ENCODE measurements at regions not wholly inside any gene's neighbourhood (a gene's known extent, or its start where the extent isn't known, plus 50 kb on each side); places are given as distances from the start of the nearest gene placed in this dataset.

DNA sequence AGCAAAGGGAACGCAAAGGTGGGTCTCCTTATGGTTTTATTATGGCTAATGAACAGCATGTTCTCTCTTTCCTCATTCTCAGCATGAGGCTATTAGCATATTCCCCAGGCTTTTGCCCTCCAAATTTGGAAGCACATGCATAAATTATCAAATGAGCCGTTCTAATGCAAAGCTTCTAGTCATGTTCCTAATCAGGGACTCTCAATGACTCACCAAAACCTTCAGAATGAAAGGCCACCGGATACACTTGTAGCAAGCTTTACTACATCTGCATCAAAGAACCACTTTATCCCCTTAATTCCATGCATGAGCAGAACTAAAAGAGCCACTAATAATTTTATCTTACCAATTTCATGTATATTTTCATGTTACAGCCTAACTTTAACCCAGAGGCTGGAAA lies 310.5 kb downstream of the LRATD1 start (continued):
- TF ChIP-seq, protein P1, sequence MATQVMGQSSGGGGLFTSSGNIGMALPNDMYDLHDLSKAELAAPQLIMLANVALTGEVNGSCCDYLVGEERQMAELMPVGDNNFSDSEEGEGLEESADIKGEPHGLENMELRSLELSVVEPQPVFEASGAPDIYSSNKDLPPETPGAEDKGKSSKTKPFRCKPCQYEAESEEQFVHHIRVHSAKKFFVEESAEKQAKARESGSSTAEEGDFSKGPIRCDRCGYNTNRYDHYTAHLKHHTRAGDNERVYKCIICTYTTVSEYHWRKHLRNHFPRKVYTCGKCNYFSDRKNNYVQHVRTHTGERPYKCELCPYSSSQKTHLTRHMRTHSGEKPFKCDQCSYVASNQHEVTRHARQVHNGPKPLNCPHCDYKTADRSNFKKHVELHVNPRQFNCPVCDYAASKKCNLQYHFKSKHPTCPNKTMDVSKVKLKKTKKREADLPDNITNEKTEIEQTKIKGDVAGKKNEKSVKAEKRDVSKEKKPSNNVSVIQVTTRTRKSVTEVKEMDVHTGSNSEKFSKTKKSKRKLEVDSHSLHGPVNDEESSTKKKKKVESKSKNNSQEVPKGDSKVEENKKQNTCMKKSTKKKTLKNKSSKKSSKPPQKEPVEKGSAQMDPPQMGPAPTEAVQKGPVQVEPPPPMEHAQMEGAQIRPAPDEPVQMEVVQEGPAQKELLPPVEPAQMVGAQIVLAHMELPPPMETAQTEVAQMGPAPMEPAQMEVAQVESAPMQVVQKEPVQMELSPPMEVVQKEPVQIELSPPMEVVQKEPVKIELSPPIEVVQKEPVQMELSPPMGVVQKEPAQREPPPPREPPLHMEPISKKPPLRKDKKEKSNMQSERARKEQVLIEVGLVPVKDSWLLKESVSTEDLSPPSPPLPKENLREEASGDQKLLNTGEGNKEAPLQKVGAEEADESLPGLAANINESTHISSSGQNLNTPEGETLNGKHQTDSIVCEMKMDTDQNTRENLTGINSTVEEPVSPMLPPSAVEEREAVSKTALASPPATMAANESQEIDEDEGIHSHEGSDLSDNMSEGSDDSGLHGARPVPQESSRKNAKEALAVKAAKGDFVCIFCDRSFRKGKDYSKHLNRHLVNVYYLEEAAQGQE (IDR thresholded peaks at IDR 0.05; ENCODE audit: low read depth) = no peak
- no peak for TF ChIP-seq EZH2 (IDR thresholded peaks at IDR 0.05)
- TF ChIP-seq ZFX (IDR thresholded peaks at IDR 0.05) = no peak
- no peak for TF ChIP-seq YY1 (IDR thresholded peaks at IDR 0.05; ENCODE audit: extremely low read depth, insufficient replicate concordance, low read depth, low read length)
- TF ChIP-seq POLR2AphosphoS5 (IDR thresholded peaks at IDR 0.05; ENCODE audit: low read depth, low read length) = no peak
- TF ChIP-seq FOSL1 (IDR thresholded peaks at IDR 0.05; ENCODE audit: low read depth) = no peak
- TF ChIP-seq EGR1 (IDR thresholded peaks at IDR 0.05; ENCODE audit: low read depth) = no peak
- no peak for TF ChIP-seq ZNF274 (IDR thresholded peaks at IDR 0.05; ENCODE audit: low read depth, low read length)

DNA sequence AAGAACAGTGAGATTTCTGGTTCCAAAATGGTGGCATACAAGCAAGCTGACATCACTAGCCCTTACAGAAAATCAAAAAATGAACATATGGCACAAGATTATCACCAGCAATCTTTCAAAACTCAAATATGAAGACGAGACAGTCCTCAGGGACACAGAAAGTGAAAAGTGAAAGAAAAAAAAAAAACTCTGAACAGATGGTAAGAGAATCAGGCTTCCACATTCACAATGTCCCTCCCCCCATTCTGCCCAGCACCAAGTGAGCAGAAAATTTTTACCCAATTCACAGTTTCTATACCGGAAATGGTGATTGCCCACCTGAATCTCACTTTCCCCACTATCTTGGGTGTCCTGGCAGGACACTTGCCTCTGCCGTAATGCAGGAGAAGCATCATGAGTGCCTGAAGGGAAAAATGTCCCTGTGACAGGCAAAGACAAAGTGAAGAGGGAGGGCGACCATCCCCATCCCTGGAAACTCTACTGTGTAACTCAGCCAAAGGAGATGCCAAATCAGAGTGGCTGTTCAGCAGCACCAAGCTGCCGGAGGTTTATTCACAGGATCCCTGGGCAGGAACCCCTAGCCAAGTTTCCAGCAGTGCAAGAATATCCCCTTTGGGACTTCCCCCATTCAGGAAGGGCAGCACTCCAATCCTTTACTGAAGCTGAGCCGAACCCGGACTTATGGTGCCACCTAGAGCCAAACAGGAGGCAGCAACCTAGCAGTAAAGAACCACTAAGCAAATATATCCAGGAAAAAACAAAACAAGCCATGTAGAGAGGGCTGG lies 312.2 kb downstream of the LRATD1 start:
- no peak overlapping the region for H3K27ac ChIP-seq (ENCODE audit: low read depth, low read length)
- BruUV-seq (replicated peaks) = no TSS peak
- no peak overlapping the region for H3K4me2 ChIP-seq (ENCODE audit: low read length)
- H3K4me3 ChIP-seq (replicated peaks in 1 of 2; ENCODE audit: low read depth in 1 of 2, low read length in 2 of 2) = no peak overlapping the region
- no peak overlapping the region for H2AFZ ChIP-seq (ENCODE audit: low read depth, low read length, poor library complexity, severe bottlenecking)
- H3K4me1 ChIP-seq (ENCODE audit: control insufficient read depth in 1 of 2, insufficient read depth in 2 of 2, low read length in 2 of 2) = no peaks in the 10 kb centered on the region
- no peaks in the 10 kb centered on the region for H3K9me2 ChIP-seq (ENCODE audit: insufficient read depth)
- ATAC-seq = peak; percentile 91
- no peaks in the 10 kb centered on the region for H4K20me1 ChIP-seq (ENCODE audit: insufficient read depth)
- H3K36me3 ChIP-seq (ENCODE audit: control insufficient read depth in 1 of 2, insufficient read depth in 2 of 2, low read length in 2 of 2) = no peaks in the 10 kb centered on the region
- no peaks in the 10 kb centered on the region for H3K27me3 ChIP-seq (ENCODE audit: insufficient read depth, low read length)
- intact Hi-C loops (cut with micrococcal nuclease) = loop anchor here (2.0 to 10.0 kb wide), 2 partner anchors 1750 to 1898 kb away; no protein-coding TSS in a partner anchor
- TF ChIP-seq EZH2phosphoT487 (IDR thresholded peaks at IDR 0.05; ENCODE audit: borderline replicate concordance) = no peak
- peak; percentile 65 for TF ChIP-seq RAD21 (IDR thresholded peaks at IDR 0.05; ENCODE audit: low read depth)
- TF ChIP-seq SP1 (IDR thresholded peaks at IDR 0.05; ENCODE audit: low read depth) = no peak
- TF ChIP-seq FOSL1 (IDR thresholded peaks at IDR 0.05; ENCODE audit: low read depth) = no peak
- TF ChIP-seq JUND (IDR thresholded peaks at IDR 0.05) = no peak
- TF ChIP-seq, protein P2, sequence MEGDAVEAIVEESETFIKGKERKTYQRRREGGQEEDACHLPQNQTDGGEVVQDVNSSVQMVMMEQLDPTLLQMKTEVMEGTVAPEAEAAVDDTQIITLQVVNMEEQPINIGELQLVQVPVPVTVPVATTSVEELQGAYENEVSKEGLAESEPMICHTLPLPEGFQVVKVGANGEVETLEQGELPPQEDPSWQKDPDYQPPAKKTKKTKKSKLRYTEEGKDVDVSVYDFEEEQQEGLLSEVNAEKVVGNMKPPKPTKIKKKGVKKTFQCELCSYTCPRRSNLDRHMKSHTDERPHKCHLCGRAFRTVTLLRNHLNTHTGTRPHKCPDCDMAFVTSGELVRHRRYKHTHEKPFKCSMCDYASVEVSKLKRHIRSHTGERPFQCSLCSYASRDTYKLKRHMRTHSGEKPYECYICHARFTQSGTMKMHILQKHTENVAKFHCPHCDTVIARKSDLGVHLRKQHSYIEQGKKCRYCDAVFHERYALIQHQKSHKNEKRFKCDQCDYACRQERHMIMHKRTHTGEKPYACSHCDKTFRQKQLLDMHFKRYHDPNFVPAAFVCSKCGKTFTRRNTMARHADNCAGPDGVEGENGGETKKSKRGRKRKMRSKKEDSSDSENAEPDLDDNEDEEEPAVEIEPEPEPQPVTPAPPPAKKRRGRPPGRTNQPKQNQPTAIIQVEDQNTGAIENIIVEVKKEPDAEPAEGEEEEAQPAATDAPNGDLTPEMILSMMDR (IDR thresholded peaks at IDR 0.05 in 2 of 3, conservative IDR thresholded peaks at IDR 0.05 in 1 of 3; ENCODE audit: borderline replicate concordance in 1 of 3, insufficient read depth in 1 of 3, low read depth in 2 of 3, low read length in 2 of 3) = peak; percentile 40 to 65 (median 58); a peak in 5 of 6 replicates
- TF ChIP-seq POLR2A (IDR thresholded peaks at IDR 0.05; ENCODE audit: borderline replicate concordance, extremely low read depth, insufficient read depth, insufficient read length) = no peak
- no peak for TF ChIP-seq YY1 (IDR thresholded peaks at IDR 0.05; ENCODE audit: extremely low read depth, insufficient replicate concordance, low read depth, low read length)
- ChIA-PET RAD21 (ENCODE audit: low non-redundant PET in 1 of 2, low total read pairs in 2 of 2, uncharacterized antibody in 2 of 2, unreplicated experiment in 2 of 2) (no interaction called here), CTCF (no interaction called here), POLR2A (no interaction called here)
- no peaks in the 10 kb centered on the region for H3K79me2 ChIP-seq (ENCODE audit: insufficient read depth, low read length)
- no peaks in the 10 kb centered on the region for H3K9me3 ChIP-seq (ENCODE audit: control insufficient read depth in 1 of 2, insufficient read depth in 1 of 2, low read depth in 1 of 2, low read length in 2 of 2)
- no peak overlapping the region for H3K9ac ChIP-seq (ENCODE audit: low read length)
- peak; percentile 29 for DNase-seq (ENCODE audit: low read depth, low spot score)
